Ovary (tissue), 7 donors: ENCODE measurements at regions not wholly inside any gene's neighbourhood (a gene's known extent, or its start where the extent isn't known, plus 50 kb on each side); places are given as distances from the start of the nearest gene placed in this dataset.

Experiments used
- DNase-seq, 5 donors: peaks; one replicate each; pipeline ENCODE4 v3.0.0-alpha.2; 2019 to 2020
- H3K27ac ChIP-seq, 2 donors: fragments of 200-600 bp; one replicate each; pipeline versions ENCODE4 v1.5.1 to v1.8.0; 2019 to 2022
- H3K27me3 ChIP-seq: fragments of 200-600 bp; one replicate; pipeline ENCODE4 v1.8.0; 2022
- H3K36me3 ChIP-seq: fragments of 200-600 bp; sonication (generic); one replicate; pipeline ENCODE4 v1.5.1; 2019
- H3K4me1 ChIP-seq: one replicate; pipeline ENCODE4 v1.8.1; 2013; ENCODE audit warnings: mild to moderate bottlenecking, moderate library complexity; ENCODE audit not compliant: insufficient read depth
- H3K4me3 ChIP-seq: fragments of 200-600 bp; sonication (generic); one replicate; pipeline ENCODE4 v1.5.1; 2017
- H3K9me3 ChIP-seq, 2 donors: fragments of 200-600 bp in 1 of 2; sonication (generic) in 1 of 2; one replicate each; pipeline versions ENCODE4 v1.5.1 to v1.8.1; 2013 to 2019; ENCODE audit warnings: mild to moderate bottlenecking in 1 of 2, moderate library complexity in 1 of 2
- CTCF ChIP-seq, 3 donors: fragments of 450-650 bp in 2 of 3; fragments of 200-600 bp in 1 of 3; IDR thresholded peaks; one replicate each; pipeline versions ENCODE4 v1.5.1 to v1.8.0; 2016 to 2022; ENCODE audit warnings: antibody characterized with exemption in 3 of 3, mild to moderate bottlenecking in 1 of 3
- EP300 ChIP-seq: sonication (generic); formaldehyde crosslinking; IDR thresholded peaks from one replicate; pipeline ENCODE4 v1.6.1; 2017; ENCODE audit warnings: antibody characterized with exemption
- POLR2A ChIP-seq: fragments of 450-650 bp; IDR thresholded peaks from one replicate; pipeline ENCODE4 v1.6.1; 2017; ENCODE audit warnings: antibody characterized with exemption, mild to moderate bottlenecking, moderate library complexity
- WGBS, 3 donors: extraction: QIAGEN DNeasy Blood & Tissue Kit in 1 of 3; methylation state at CpG; one replicate each; pipeline versions ENCODE4 v1.1.5 to v1.1.7; 2013 to 2017; 5-methylcytosine and 5-hydroxymethylcytosine counted together
- intact Hi-C, 4 donors: fragments of 100-400 bp; cut with DNase I; formaldehyde crosslinking; loops; one replicate each; pipeline versions ENCODE4 v1.11.0 to v1.15.1; 2022 to 2023
- donor health status: DM: no; HTN: no; CAD: no; lungs with moderate emphysema.
- donor health status: DM: no; HTN: no; CAD: no.
- donor health status: Bipolar disorder and iron deficiency.
- donor health status: DM: no; HTN: no; CAD: no.
- donor health status: DM: yes; HTN: yes; CAD: no.

- H3K27me3 ChIP-seq: no peaks in the 10 kb centered on the region
- intact Hi-C loops: no loop called here
- no peak overlapping the region for H3K27ac ChIP-seq
- no peaks in the 10 kb centered on the region for H3K9me3 ChIP-seq
- TF ChIP-seq EP300 (no peak), POLR2A (no peak), CTCF (IDR thresholded peaks at IDR 0.05) (no peak)
- whole genome bisulfite sequencing, 3 donors: 59 to 64% (median 60%) methylated on average over 4 of the region's 4 CpGs
- H3K4me3 ChIP-seq: no peak overlapping the region
- H3K36me3 ChIP-seq: no peaks in the 10 kb centered on the region
- no peak for DNase-seq
- no peaks in the 10 kb centered on the region for H3K4me1 ChIP-seq
Observed at GRCh38 chr6:80550748-80551147, 444.3 kb downstream of the BCKDHB start.

GRCh38 chr6:80550281-80550680 is 443.8 kb downstream of the BCKDHB start:
- Histone ChIP-seq H3K4me1 (no peaks in the 10 kb centered on the region), H3K4me3 (no peak overlapping the region), H3K27me3 (no peaks in the 10 kb centered on the region), H3K36me3 (no peaks in the 10 kb centered on the region), H3K9me3 (no peaks in the 10 kb centered on the region), H3K27ac (no peak overlapping the region)
- intact Hi-C loops: no loop called here
- TF ChIP-seq CTCF (IDR thresholded peaks at IDR 0.05) (no peak), EP300 (no peak), POLR2A (no peak)
- no peak for DNase-seq
- 10 to 17% (median 11%) methylated on average over 2 of the region's 2 CpGs for WGBS, 3 donors

GRCh38 chr6:80548532-80548931 is 442.1 kb downstream of the BCKDHB start:
- no peak for TF ChIP-seq POLR2A
- no peak for TF ChIP-seq CTCF (IDR thresholded peaks at IDR 0.05)
- no peak for TF ChIP-seq EP300
- WGBS, 3 donors: 93 to 95% (median 93%) methylated on average over 6 of the region's 6 CpGs
- Histone ChIP-seq H3K9me3 (no peaks in the 10 kb centered on the region), H3K4me1 (no peaks in the 10 kb centered on the region), H3K27me3 (no peaks in the 10 kb centered on the region), H3K27ac (no peak overlapping the region), H3K36me3 (no peaks in the 10 kb centered on the region), H3K4me3 (no peak overlapping the region)
- intact Hi-C loops: no loop called here
- no peak for DNase-seq

- intact Hi-C loops: no loop called here
- H3K4me3 ChIP-seq: no peak overlapping the region
- DNase-seq: no peak
- no peaks in the 10 kb centered on the region for H3K9me3 ChIP-seq
- no peak for TF ChIP-seq POLR2A
- no peak for TF ChIP-seq CTCF (IDR thresholded peaks at IDR 0.05)
- TF ChIP-seq EP300: no peak
- 33 to 55% (median 41%) methylated on average over 1 of the region's 1 CpG for WGBS, 3 donors
- no peaks in the 10 kb centered on the region for H3K36me3 ChIP-seq
- no peak overlapping the region for H3K27ac ChIP-seq
- no peaks in the 10 kb centered on the region for H3K27me3 ChIP-seq
- H3K4me1 ChIP-seq: no peaks in the 10 kb centered on the region
Observed at GRCh38 chr6:80547827-80548226, 441.4 kb downstream of the BCKDHB start.
